ENCODE measurements at regions not wholly inside any gene's neighbourhood (a gene's known extent, or its start where the extent isn't known, plus 50 kb on each side); places are given as distances from the start of the nearest gene placed in this dataset.

DNA sequence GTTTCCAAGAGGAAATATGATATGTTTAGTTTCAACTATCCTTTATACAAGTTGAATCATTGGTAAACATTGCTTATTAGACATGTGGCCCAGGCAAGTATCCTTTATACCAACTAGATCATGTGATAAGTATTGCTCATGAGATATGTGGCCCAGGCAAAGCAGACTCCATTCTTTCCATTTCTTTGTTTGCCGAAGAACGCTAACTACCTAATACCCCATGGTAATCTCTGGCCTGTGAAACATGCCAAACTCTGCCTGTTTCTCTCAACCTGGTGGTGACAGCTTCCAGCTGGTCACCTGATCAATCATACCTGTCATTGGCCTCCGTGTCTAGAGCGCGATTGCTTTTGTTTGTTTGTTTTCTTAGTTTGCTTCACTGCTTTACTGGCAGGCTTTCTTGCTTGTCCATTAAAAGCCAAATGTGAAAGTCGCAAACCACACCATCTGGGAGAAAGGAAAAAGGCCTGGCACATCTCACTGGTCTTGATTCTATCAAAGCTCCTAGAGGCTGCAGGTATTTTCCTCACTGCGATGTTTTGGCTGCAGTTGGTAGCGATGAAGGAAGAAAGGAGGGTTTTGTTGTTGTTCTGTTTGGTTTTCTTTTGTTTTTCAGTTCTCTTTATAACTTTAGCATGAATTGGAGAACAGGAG lies 686.2 kb downstream of the KCNJ2 start:
- peak; percentile 1 for DNase-seq (ENCODE audit: extremely low read depth, low read depth)

GRCh38 chr17:70857351-70857750 lies 688.0 kb downstream of the KCNJ2 start:
- DNase-seq (ENCODE audit: extremely low read depth, low read depth): no peak

- DNase-seq (ENCODE audit: extremely low read depth, low read depth): no peak
Observed at GRCh38 chr17:70859829-70860228, 690.5 kb downstream of the KCNJ2 start.

GRCh38 chr17:70862295-70862694 lies 693.0 kb downstream of the KCNJ2 start:
- DNase-seq (ENCODE audit: extremely low read depth, low read depth): no peak

GRCh38 chr17:70863436-70864248 lies 694.3 kb downstream of the KCNJ2 start:
- no peak for DNase-seq (ENCODE audit: extremely low read depth, low read depth)

DNA sequence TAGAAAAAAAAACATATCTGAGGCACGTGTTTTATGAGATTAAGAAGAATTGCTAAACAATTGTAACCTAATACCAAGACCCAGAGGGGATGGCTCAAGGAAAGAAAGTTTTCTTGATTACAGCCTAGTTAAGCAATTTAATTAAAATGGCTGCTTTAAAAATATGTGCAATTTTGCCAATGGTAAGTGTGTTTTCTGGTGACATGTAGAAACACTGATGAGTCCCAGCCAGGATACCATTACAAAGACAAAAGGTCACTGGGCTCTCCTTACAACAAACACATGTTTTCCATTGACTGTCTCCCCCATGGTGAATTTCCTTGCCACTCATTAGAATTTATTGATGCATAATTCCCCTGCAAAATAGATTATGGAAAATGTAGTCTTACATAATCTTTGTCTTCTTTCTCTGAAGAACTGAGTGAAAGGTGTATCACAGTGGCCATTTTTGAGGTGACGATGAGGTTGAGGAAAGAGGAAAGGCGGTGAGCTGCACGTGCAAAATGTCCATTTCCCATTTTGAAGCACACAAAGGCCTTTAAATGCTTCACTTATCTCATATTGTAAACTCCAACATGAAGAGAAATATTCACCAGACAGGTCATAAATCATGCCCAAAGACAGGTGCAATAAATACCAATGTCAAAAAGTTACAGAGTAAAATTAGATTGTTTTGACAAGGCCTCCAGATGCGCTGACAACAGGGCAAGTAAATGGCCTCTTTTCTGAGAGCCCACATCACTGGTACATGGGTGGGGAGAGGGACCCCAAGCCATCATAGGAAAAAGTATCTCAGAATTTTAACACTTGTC lies 696.9 kb downstream of the KCNJ2 start:
- no peak for DNase-seq (ENCODE audit: extremely low read depth, low read depth)

DNA sequence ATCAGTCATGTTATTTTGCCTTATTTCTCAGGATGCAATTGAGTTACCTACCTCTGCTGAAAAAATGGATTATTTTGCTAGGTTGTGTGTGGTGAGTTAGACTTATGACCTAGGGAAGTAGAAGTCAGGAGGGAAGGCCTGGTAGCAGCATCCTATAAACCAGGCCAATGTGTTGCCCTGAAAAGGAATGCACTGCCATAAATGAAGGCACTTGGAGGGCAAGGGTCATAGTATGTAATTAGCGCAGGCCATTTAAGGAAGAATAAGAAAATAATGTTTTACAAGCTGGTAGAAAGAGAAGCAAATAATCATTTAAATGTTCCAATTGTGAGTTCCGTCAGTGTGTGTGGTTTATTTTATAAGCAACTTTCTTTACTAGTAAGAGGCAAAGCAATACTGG lies 698.8 kb downstream of the KCNJ2 start:
- DNase-seq (ENCODE audit: extremely low read depth, low read depth): no peak

GRCh38 chr17:70869402-70870085 lies 700.2 kb downstream of the KCNJ2 start:
- no peak for DNase-seq (ENCODE audit: extremely low read depth, low read depth)

GRCh38 chr17:70871180-70871818 lies 702.0 kb downstream of the KCNJ2 start:
- no peak for DNase-seq (ENCODE audit: extremely low read depth, low read depth)

GRCh38 chr17:70872103-70872502 lies 702.8 kb downstream of the KCNJ2 start:
- DNase-seq (ENCODE audit: extremely low read depth, low read depth): no peak

DNA sequence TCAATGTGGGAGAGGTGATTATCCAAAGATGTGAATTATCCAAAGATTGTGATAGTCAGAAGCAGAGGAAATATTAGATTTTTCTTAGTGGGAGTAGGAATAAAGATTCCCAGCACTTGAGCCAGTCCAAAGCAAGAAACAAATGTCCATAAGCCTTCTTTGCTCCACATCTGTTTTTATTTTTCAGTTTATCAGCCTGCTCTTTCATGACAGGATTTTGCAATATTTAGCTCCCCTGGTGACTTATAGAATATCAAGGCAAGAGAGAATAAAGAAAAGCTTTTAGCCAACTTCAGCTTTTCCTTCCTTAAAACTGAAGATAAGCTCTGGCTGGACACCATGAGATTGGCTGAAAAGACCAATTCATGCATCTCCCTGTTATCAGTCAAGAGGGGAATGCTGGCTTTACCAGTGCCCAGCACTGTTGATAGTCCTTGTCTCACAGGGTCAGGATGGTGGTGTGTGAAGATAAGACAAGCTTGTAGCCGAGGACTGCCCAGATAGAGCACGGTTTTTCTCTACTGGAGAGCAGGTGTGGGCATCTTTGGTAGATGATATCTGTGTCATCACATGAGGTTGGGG lies 706.5 kb downstream of the KCNJ2 start:
- DNase-seq (ENCODE audit: extremely low read depth, low read depth): no peak

- DNase-seq (ENCODE audit: extremely low read depth, low read depth): no peak
Observed at GRCh38 chr17:70878879-70879278, 709.5 kb downstream of the KCNJ2 start.

- no peak for DNase-seq (ENCODE audit: extremely low read depth, low read depth)
Observed at GRCh38 chr17:70879401-70879800, 710.1 kb downstream of the KCNJ2 start.

GRCh38 chr17:70881093-70881492 lies 711.8 kb downstream of the KCNJ2 start:
- DNase-seq (ENCODE audit: extremely low read depth, low read depth): no peak

GRCh38 chr17:70882504-70882903 lies 713.2 kb downstream of the KCNJ2 start:
- no peak for DNase-seq (ENCODE audit: extremely low read depth, low read depth)

GRCh38 chr17:70886648-70887047 lies 717.3 kb downstream of the KCNJ2 start:
- no peak for DNase-seq (ENCODE audit: extremely low read depth, low read depth)

GRCh38 chr17:70888324-70888723 lies 719.0 kb downstream of the KCNJ2 start:
- no peak for DNase-seq (ENCODE audit: extremely low read depth, low read depth)

DNA sequence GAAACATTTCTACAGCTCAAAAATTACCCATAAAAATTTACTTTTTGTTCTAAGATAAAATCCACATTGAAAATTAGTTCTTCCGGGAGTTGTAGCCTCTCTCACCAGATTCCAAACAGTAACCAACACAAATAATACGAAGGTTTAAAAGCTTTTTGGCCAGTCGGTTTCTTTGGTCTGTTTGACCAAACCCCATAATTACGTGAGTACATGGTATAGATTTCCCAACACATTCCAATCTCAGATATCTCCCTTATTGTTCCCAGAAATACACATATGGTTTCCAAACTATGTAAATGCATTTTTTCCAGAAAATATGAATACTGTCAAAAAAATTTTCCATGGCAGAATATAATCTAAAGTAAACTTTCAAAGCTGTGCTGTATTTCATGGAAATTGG lies 722.0 kb downstream of the KCNJ2 start:
- no peak for DNase-seq (ENCODE audit: extremely low read depth, low read depth)

DNA sequence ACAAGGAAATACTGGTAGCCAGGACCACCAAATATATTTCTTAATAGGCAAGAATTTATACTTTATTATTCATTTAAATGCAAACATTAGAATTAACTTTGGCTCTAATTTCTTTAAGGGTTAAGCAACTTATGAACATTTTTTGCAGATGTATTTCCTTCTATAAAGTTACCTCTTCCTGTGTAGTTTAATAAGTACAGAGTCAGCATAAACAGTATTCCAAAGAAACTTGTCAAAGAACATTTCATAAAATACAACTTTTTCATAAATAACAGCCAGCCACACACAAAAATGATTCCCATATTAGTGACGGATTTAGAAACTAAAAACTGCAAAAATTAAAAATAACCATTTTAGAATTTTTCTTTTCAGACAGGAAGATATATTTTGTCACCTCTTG lies 723.2 kb downstream of the KCNJ2 start:
- no peak for DNase-seq (ENCODE audit: extremely low read depth, low read depth)

- no peak for DNase-seq (ENCODE audit: extremely low read depth, low read depth)
Observed at GRCh38 chr17:70896843-70897242, 727.5 kb downstream of the KCNJ2 start.
